Activated T-helper 2 cell treated with anti-CD3 and anti-CD28 coated beads, Interferon-gamma antibody, Interleukin-2, Interleukin-4, amounts not matched to agents 10 μg/mL and 5 μg/mL and 100 μg/mL, durations not matched to agents 14 hours and 24 hours and 36 hours (primary cell): ENCODE measurements at regions not wholly inside any gene's neighbourhood (a gene's known extent, or its start where the extent isn't known, plus 50 kb on each side); places are given as distances from the start of the nearest gene placed in this dataset.

Experiments
- DNase-seq: peaks from one replicate; pipeline ENCODE4 v3.0.0; 2021; ENCODE audit warnings: low spot score
- H3K27ac Mint-ChIP-seq: one replicate; pipeline ENCODE4 v1.8.0; 2021; ENCODE audit warnings: mixed read lengths
- H3K27me3 Mint-ChIP-seq: one replicate; pipeline ENCODE4 v1.8.0; 2021; ENCODE audit warnings: low read depth, mixed read lengths
- H3K36me3 Mint-ChIP-seq: one replicate; pipeline ENCODE4 v1.8.0; 2021; ENCODE audit warnings: low read depth, mixed read lengths
- H3K4me1 Mint-ChIP-seq: one replicate; pipeline ENCODE4 v1.8.0; 2021; ENCODE audit warnings: low read depth, mixed read lengths
- H3K4me3 Mint-ChIP-seq: one replicate; pipeline ENCODE4 v1.8.0; 2021; ENCODE audit warnings: low read depth, mild to moderate bottlenecking, moderate library complexity, mixed read lengths
- H3K9me3 Mint-ChIP-seq: one replicate; pipeline ENCODE4 v1.8.0; 2021; ENCODE audit warnings: mixed read lengths
- intact Hi-C: fragments of 100-400 bp; cut with micrococcal nuclease; formaldehyde crosslinking; loops from one replicate; pipeline ENCODE4 v1.15.1; 2023

DNA sequence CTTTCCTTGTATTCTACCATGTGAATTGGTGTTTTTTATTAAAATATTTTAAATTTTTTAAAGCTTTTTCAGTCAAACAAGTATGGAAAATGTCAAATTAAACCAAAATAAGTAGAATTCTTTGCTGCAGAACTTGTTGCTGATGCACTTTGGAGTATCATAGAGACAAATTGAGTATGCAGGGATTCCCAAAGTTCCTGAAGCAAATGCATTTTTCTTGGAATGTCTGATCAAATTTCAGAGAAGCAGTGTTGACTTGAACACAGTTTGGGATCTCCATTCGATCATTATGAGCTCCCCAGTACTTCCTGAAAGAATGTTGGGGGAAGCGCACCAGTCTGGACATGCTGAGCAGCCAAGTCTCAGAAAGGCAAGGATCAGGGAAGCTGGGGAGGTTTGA lies 517.8 kb upstream of the CFAP20DC start:
- Mint-ChIP-seq H3K36me3 (no peaks in the 10 kb centered on the region), H3K27ac (no peak overlapping the region), H3K4me3 (no peak overlapping the region), H3K27me3 (peaks cover 2% of the 10 kb centered on the region), H3K9me3 (no peaks in the 10 kb centered on the region), H3K4me1 (peaks cover 10% of the 10 kb centered on the region)
- intact Hi-C loops = no loop called here
- DNase-seq = no peak

DNA sequence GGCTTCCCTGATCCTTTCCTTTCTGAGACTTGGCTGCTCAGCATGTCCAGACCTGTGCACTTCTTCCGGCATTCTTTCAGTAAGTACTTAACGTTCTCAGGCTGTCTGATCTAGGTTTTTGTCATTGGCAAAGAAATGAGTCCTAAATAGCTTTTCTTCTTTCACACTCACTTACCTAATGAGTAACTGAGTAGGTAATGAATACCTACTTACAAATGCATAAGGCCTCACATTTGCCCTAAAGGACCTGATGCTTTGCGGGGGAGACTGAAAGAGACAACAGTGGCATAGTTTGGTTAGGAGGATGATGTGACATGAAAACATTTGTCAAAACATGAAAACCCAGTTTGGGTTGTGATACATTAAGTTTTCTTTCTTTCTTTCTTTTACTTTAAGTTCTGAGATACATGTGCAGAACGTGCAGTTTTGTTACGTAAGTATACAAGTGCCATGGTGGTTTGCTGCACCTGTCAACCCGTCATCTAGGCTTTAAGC lies 516.7 kb upstream of the CFAP20DC start:
- peaks cover 4% of the 10 kb centered on the region for H3K9me3 Mint-ChIP-seq
- peaks cover 3% of the 10 kb centered on the region for H3K36me3 Mint-ChIP-seq
- intact Hi-C loops = loop anchor here (1.0 kb wide), 1 partner anchor 39 kb away; no protein-coding TSS in a partner anchor
- peaks cover 14% of the 10 kb centered on the region for H3K4me1 Mint-ChIP-seq
- H3K27ac Mint-ChIP-seq = no peak overlapping the region
- H3K27me3 Mint-ChIP-seq = peaks cover 2% of the 10 kb centered on the region
- no peak for DNase-seq
- H3K4me3 Mint-ChIP-seq = no peak overlapping the region

DNA sequence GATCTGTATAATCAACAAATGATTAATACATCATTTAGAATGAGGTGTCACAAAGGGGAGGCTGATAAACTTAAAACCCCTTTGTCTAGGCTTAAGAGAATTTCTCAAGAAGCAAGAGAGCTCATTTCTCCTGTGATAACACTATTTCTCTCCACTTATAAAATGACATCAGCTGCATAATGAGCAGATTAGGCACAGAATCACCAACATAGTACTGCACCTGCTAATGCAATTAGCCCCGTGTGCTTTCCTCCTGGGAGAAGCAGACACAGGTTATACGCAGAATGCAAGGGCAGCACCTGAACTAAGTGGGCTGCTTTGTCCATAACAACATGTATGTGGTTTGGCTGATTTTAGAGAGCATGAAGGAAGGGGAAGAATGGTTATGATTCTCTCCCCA lies 515.3 kb upstream of the CFAP20DC start:
- intact Hi-C loops = no loop called here
- Mint-ChIP-seq H3K4me1 (peaks cover 15% of the 10 kb centered on the region), H3K36me3 (peaks cover 3% of the 10 kb centered on the region), H3K9me3 (peaks cover 4% of the 10 kb centered on the region), H3K27me3 (no peaks in the 10 kb centered on the region), H3K27ac (no peak overlapping the region), H3K4me3 (no peak overlapping the region)
- no peak for DNase-seq

DNA sequence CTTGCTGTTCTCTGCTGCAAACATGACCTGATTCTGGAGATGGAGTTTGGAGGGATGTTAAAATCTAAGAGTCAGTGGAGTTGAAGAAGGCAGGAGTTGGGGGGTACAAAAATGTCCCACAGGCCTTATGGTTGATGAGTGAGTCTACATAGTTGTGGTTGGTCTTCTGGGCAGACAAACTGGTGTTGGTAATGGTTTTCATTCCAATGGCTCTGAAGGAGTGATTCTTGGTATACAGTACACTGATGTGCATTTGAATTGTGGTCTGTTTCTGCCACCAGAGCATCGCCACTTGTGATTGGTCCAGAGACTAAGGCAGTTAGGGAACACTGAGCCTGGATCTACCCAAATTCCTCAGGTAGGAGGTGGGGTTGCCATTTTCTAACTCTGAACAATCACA lies 514.1 kb upstream of the CFAP20DC start:
- H3K4me1 Mint-ChIP-seq = peaks cover 27% of the 10 kb centered on the region
- H3K27ac Mint-ChIP-seq = no peak overlapping the region
- H3K36me3 Mint-ChIP-seq = peaks cover 3% of the 10 kb centered on the region
- H3K4me3 Mint-ChIP-seq = no peak overlapping the region
- H3K9me3 Mint-ChIP-seq = peaks cover 4% of the 10 kb centered on the region
- no peak for DNase-seq
- H3K27me3 Mint-ChIP-seq = no peaks in the 10 kb centered on the region
- intact Hi-C loops = no loop called here

DNA sequence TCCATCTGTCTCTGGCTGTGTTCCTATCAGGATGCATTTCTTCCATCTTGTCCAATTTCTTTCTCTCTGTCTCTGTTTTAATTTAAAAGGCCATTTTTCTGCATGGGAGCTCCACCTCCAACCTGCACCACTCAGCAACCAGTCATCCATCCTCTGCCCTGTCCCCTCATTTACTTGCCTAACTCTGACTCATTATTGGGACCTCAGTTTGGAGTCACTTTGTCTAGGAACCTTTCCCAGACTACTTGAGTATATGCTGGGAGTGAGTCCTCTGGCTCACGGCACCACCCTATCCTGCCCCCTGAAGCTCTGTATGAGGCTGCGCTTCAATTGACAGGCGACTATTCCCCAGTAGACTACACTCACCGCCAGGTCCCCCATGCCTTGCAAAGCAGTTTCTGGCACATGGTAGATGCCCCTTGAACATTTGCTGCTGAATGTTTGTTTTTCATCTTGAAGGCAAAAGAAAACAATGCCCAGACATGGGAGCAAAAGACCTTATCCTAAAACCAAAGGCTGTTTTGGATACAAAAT lies 513.3 kb upstream of the CFAP20DC start:
- no peak for DNase-seq
- Mint-ChIP-seq H3K4me3 (no peak overlapping the region), H3K9me3 (peaks cover 4% of the 10 kb centered on the region), H3K27ac (no peak overlapping the region), H3K27me3 (no peaks in the 10 kb centered on the region), H3K36me3 (peaks cover 3% of the 10 kb centered on the region), H3K4me1 (peaks cover 31% of the 10 kb centered on the region)
- intact Hi-C loops = no loop called here

DNA sequence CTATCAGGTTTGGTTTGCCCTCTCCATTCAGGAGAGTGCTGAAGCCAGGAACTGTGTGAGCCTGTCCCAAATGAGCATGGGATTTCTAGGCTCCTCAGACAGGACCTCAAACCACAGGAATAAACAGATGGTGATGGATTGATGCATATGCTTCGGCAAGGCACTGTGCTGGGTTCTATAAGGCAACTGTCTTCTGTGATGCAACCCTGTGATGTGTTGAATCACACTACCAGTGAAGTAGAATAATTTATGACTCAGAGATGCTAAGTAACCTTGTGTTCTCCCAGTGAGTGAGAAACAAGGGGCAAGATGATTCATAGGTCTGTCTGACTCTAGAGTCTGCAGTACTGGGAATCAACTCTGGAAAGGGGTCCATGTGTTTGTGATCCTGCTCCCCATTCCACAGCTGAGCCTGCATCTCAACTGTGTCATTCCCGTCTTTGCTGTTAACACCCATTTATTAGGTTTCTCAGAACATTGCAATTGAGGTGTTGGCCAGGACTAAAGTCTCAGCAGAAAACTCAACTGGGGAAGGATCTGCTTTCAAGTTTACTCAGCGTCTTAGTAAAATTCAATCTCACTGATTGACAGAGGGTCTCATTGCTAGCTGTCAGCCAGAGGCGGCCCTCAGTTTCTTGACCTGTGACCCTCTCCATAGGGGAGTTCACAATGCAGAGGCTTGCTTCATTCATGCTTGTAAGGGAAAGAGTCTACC lies 510.1 kb upstream of the CFAP20DC start:
- Mint-ChIP-seq H3K36me3 (peaks cover 3% of the 10 kb centered on the region), H3K27me3 (no peaks in the 10 kb centered on the region), H3K4me1 (peaks cover 20% of the 10 kb centered on the region), H3K4me3 (no peak overlapping the region), H3K27ac (peak overlapping the region; percentile 56), H3K9me3 (peaks cover 9% of the 10 kb centered on the region)
- intact Hi-C loops = loop anchor here (1.0 to 5.0 kb wide), 4 partner anchors 33 to 222 kb away; no protein-coding TSS in a partner anchor
- DNase-seq = no peak

DNA sequence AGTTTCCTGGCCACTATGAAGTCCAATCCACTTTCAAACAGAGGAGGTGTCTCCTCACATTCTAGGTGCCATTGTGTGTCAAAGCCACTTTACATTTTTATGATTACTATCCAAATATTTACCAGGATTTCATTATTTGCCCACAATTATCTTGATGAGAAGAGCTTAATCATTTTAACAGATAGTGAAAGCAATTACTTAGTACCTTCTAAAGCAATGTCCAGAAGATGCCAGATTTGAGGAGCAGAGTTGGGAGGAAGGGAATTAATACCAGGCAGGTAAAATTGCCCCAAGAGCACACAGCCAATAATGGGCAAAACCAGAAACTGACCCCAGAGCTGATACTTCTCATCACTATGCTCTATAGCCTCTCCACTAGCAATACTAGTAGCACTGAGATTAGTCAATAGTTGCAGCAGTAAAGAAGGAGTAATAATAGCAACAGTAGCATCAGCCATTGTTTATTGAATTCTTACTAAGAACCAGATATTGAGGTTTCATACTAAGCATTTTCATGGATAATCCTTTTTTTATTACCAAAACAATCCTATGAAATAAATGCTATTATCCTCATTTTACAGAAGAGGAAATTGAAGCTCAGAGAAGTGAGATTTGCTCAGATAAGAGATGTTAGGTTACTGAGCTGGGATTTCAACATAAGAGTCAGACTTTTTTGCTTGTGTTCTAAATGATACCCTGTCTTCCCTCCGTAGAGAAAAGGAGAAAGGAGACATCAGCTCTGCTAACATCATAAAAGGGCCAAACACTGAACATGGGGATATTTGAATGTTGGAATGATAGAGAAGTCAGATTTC lies 509.3 kb upstream of the CFAP20DC start:
- Mint-ChIP-seq H3K4me1 (peaks cover 20% of the 10 kb centered on the region), H3K36me3 (peaks cover 3% of the 10 kb centered on the region), H3K4me3 (no peak overlapping the region), H3K27me3 (no peaks in the 10 kb centered on the region), H3K27ac (peak overlapping the region; percentile 56), H3K9me3 (peaks cover 10% of the 10 kb centered on the region)
- no peak for DNase-seq
- intact Hi-C loops = loop anchor here (1.0 to 5.0 kb wide), 4 partner anchors 32 to 223 kb away; no protein-coding TSS in a partner anchor

DNA sequence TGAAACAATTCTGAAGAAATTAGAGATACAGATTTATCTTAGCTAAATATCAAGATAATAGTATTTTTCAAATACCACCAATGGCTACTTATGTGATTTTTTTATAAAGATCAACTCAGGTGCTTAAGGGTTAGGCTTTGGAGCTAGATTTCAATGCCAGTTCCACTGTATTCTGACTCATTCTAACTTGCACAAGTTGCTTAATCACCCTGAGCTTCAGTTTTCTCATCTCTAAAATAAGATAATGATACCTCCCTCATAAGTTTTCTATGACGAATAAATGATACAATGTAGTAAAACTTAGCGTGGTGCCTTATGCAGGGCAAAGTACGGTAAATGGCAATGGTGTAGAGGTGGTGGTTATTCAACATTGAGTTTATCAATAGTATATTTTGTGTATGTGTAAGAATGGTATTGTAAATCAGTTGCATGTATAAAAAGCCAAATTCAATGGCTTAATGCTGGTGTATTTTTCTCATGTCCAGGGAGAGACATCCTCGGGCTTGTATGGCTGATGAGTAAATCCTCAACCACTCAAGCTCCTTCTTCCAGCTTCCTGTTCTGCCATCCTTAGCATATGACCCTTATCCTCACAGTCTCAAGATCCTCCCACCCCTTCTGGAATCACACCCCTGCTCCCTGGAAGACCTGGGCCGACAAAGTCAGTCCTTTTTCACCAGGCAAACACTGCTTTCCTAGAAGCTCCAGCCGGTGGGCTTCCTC lies 505.9 kb upstream of the CFAP20DC start:
- intact Hi-C loops = loop anchor here (5.0 kb wide), 1 partner anchor 227 kb away; no protein-coding TSS in a partner anchor
- Mint-ChIP-seq H3K27me3 (no peaks in the 10 kb centered on the region), H3K36me3 (no peaks in the 10 kb centered on the region), H3K4me1 (peaks cover 17% of the 10 kb centered on the region), H3K9me3 (peaks cover 7% of the 10 kb centered on the region), H3K27ac (no peak overlapping the region), H3K4me3 (no peak overlapping the region)
- no peak for DNase-seq

DNA sequence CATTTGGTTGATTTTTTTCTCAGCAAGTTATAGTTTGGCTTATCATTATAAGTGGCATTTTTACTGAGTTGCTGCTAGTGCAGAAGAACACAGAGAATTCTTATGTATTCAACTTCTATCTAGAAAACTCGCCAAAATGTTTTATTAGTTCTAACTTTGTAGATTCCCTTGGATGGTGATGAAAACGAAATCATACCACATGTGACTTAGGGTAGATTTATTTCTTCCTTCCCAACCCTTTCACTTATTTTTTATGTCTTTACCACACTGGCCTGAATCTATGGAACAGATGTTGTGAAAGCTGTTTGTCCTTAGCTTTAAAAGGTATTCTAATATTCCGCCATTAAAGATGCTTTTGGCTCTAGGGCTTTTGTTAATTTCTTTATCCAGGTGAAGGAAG lies 503.3 kb upstream of the CFAP20DC start:
- no peaks in the 10 kb centered on the region for H3K27me3 Mint-ChIP-seq
- DNase-seq = no peak
- intact Hi-C loops = no loop called here
- H3K27ac Mint-ChIP-seq = no peak overlapping the region
- no peak overlapping the region for H3K4me3 Mint-ChIP-seq
- H3K9me3 Mint-ChIP-seq = peaks cover 7% of the 10 kb centered on the region
- H3K4me1 Mint-ChIP-seq = no peaks in the 10 kb centered on the region
- H3K36me3 Mint-ChIP-seq = no peaks in the 10 kb centered on the region

DNA sequence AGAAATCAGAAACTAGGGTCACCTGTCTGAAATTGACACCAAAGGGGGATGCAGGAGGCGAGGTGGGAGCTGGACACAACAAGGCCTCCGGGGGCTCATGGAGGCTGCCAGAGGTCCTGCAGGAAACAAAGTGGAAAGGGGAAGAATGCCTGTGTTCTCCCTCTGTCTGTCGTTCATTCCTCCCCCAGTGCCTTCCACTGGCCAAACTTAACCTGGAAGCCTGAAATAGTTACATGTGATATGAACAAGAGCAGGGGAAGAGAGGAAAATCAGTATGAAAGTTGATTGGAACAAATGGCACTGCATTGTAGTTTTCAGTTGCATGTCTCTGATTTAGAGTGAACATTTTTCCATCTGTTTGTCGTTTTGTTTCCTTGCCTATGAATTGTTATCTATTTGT lies 502.0 kb upstream of the CFAP20DC start:
- H3K36me3 Mint-ChIP-seq = no peaks in the 10 kb centered on the region

DNA sequence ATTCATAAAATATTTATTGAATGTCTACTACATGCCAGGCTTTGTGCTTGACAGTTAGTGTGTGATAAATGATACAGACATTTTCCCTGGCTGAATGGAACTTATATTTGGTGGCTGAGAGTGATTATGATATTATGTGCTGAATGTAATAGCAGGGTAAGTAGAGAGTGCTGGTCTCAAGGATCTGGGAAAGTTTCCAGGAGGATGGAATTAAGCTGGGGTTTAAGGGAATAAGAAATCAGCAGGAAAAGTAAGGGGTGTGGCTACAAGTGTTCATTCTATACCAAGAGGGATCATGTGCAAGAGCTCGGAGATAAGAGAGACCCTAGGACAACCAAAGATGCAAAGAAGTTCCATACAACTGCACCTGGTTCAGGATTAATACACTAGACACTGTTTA lies 500.1 kb upstream of the CFAP20DC start:
- Mint-ChIP-seq H3K27me3 (no peaks in the 10 kb centered on the region), H3K4me3 (no peak overlapping the region), H3K27ac (no peak overlapping the region)

More for the DNA sequence above, 502.0 kb upstream of the CFAP20DC start:
- Mint-ChIP-seq H3K9me3 (peaks cover 7% of the 10 kb centered on the region), H3K27ac (no peak overlapping the region), H3K4me3 (no peak overlapping the region), H3K4me1 (no peaks in the 10 kb centered on the region), H3K27me3 (no peaks in the 10 kb centered on the region)
- intact Hi-C loops = no loop called here
- no peak for DNase-seq

DNA sequence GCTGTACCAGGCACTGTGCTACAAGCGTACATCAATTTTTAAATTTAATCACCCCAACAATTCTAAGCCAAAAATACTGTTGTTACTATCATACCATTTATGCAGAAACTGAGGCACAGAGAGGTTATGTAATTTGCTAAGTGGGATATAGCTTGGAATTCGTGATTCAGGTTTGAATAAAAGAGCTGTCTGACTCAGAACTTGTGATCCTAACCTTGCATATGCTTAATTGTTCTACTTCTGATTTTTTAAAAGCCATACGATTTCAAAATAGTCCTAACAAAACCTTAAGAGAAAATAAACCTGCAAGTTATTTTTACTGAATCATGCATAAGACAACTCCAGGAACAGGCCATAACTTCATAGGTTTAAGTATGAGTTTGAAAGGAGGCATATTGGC lies 498.0 kb upstream of the CFAP20DC start:
- Mint-ChIP-seq H3K36me3 (no peaks in the 10 kb centered on the region), H3K27me3 (no peaks in the 10 kb centered on the region), H3K27ac (no peak overlapping the region), H3K4me3 (no peak overlapping the region), H3K9me3 (no peaks in the 10 kb centered on the region), H3K4me1 (no peaks in the 10 kb centered on the region)
- DNase-seq = no peak
- intact Hi-C loops = no loop called here

More for the DNA sequence above, 500.1 kb upstream of the CFAP20DC start:
- Mint-ChIP-seq H3K4me1 (no peaks in the 10 kb centered on the region), H3K36me3 (no peaks in the 10 kb centered on the region), H3K9me3 (peaks cover 2% of the 10 kb centered on the region)
- no peak for DNase-seq
- intact Hi-C loops = no loop called here
